Activated CD4-positive, alpha-beta T cell treated with anti-CD3 and anti-CD28 coated beads for 36 hours (primary cell): ENCODE measurements at regions not wholly inside any gene's neighbourhood (a gene's known extent, or its start where the extent isn't known, plus 50 kb on each side); places are given as distances from the start of the nearest gene placed in this dataset.

ENCODE experiments used
- ATAC-seq: fragments of 200-7000 bp; cut with Tn5 transposase; one replicate; pipeline ENCODE4 v1.10.0; 2021; ENCODE audit warnings: mild to moderate bottlenecking, moderate library complexity
- CTCF ChIA-PET: fragments of 350-600 bp; sonication (Branson Sonifier 250); formaldehyde crosslinking; loops from one replicate; lab custom pipeline; 2021; ENCODE audit warnings: antibody characterized with exemption; lab: Charles Lee
- POLR2A ChIA-PET: fragments of 350-600 bp; sonication (Branson Sonifier 250); formaldehyde crosslinking; loops from one replicate; lab custom pipeline; 2021; ENCODE audit warnings: antibody characterized with exemption, inconsistent platforms; lab: Charles Lee
- DNase-seq: peaks from one replicate; pipeline ENCODE4 v3.0.0-alpha.2; 2020
- H3K27ac Mint-ChIP-seq: one replicate; pipeline ENCODE4 v1.8.0; 2021; ENCODE audit warnings: mixed read lengths
- H3K27me3 Mint-ChIP-seq: one replicate; pipeline ENCODE4 v1.8.0; 2021; ENCODE audit warnings: mixed read lengths
- H3K36me3 Mint-ChIP-seq: one replicate; pipeline ENCODE4 v1.8.0; 2021; ENCODE audit warnings: low read depth, mixed read lengths
- H3K4me1 Mint-ChIP-seq: one replicate; pipeline ENCODE4 v1.8.0; 2021; ENCODE audit warnings: mixed read lengths
- H3K4me3 Mint-ChIP-seq: one replicate; pipeline ENCODE4 v1.8.0; 2021; ENCODE audit warnings: mild to moderate bottlenecking, moderate library complexity, mixed read lengths
- H3K9me3 Mint-ChIP-seq: one replicate; pipeline ENCODE4 v1.8.0; 2021; ENCODE audit warnings: low read depth, mixed read lengths
- intact Hi-C, 2 experiments: fragments of 100-400 bp; cut with DNase I in 1 of 2; cut with micrococcal nuclease in 1 of 2; formaldehyde crosslinking; loops; one replicate each; pipeline versions ENCODE4 v1.14.2 to v1.15.1; 2022 to 2024; cut with DNase I, micrococcal nuclease

GRCh38 chr7:34362621-34363020, 295.4 kb upstream of the NPSR1 start:
- Mint-ChIP-seq H3K36me3 (no peaks in the 10 kb centered on the region), H3K27me3 (no peaks in the 10 kb centered on the region), H3K4me3 (no peak overlapping the region), H3K27ac (no peak overlapping the region), H3K9me3 (no peaks in the 10 kb centered on the region), H3K4me1 (no peaks in the 10 kb centered on the region)
- CTCF ChIA-PET, result no interaction called here
- ATAC-seq (no peak), DNase-seq (no peak)
- intact Hi-C loops, result no loop called here
- POLR2A ChIA-PET, result no interaction called here

DNA sequence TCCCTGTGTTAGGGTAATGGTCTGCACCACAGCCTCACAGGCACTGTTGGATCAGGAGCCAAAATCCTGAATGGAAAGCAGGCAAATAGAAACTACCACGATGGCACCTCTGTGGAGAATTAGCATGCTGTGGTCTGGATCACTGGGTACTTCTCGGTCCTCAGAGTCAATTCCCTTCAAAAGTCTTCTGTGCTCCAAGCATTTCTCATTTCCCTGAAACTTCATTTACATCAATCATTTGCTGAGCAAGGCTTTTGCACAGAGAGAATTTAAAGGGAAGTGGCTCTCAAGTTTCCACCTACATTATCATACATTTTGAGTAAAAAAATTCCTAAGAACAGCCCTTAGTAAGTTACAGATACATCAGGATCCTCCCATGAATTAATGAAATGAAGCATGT, 293.9 kb upstream of the NPSR1 start:
- no peak for DNase-seq
- Mint-ChIP-seq H3K4me3 (no peak overlapping the region), H3K27ac (no peak overlapping the region), H3K36me3 (no peaks in the 10 kb centered on the region), H3K4me1 (no peaks in the 10 kb centered on the region), H3K27me3 (no peaks in the 10 kb centered on the region), H3K9me3 (no peaks in the 10 kb centered on the region)
- ChIA-PET CTCF (interaction anchor here (0.6 kb wide), 1 partner anchor 1930 kb away, joined by 4 read pairs; no protein-coding TSS in a partner anchor), POLR2A (no interaction called here)
- ATAC-seq, result no peak
- intact Hi-C loops, result no loop called here

DNA sequence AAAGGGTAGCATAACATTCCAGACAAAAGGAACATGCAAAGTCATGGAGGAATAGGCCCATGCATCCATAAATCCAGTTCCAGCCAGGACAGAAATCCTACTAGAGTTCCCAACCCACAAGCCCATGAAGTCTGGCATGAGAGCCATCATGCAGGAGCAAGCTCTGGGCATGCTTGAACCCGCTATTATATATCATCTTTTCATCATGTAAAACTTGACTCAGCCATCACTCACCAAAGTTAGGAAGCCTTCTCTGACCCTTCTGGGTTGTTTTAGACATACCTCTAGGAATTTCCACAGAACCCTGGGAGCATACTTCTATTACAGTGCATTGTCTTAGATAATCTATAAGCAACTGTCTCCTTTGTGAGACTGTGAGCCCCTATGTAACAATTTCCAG, 293.0 kb upstream of the NPSR1 start:
- H3K4me3 Mint-ChIP-seq, result no peak overlapping the region
- no peaks in the 10 kb centered on the region for H3K9me3 Mint-ChIP-seq
- intact Hi-C loops, result no loop called here
- ChIA-PET CTCF (no interaction called here), POLR2A (no interaction called here)
- no peaks in the 10 kb centered on the region for H3K27me3 Mint-ChIP-seq
- H3K4me1 Mint-ChIP-seq, result no peaks in the 10 kb centered on the region
- no peak overlapping the region for H3K27ac Mint-ChIP-seq
- no peaks in the 10 kb centered on the region for H3K36me3 Mint-ChIP-seq
- no peak for DNase-seq
- no peak for ATAC-seq

GRCh38 chr7:34365611-34366010, 292.4 kb upstream of the NPSR1 start:
- Mint-ChIP-seq H3K4me1 (no peaks in the 10 kb centered on the region), H3K27ac (no peak overlapping the region), H3K9me3 (no peaks in the 10 kb centered on the region), H3K27me3 (no peaks in the 10 kb centered on the region), H3K4me3 (no peak overlapping the region), H3K36me3 (no peaks in the 10 kb centered on the region)
- ATAC-seq (no peak), DNase-seq (no peak)
- ChIA-PET POLR2A (no interaction called here), CTCF (no interaction called here)
- intact Hi-C loops, result no loop called here

- no peak overlapping the region for H3K27ac Mint-ChIP-seq
Observed at GRCh38 chr7:34371922-34372321, 286.1 kb upstream of the NPSR1 start.

GRCh38 chr7:34373940-34374339, 284.1 kb upstream of the NPSR1 start:
- ChIA-PET POLR2A (no interaction called here), CTCF (no interaction called here)
- peaks cover 6% of the 10 kb centered on the region for H3K9me3 Mint-ChIP-seq
- no peaks in the 10 kb centered on the region for H3K4me1 Mint-ChIP-seq
- H3K4me3 Mint-ChIP-seq, result no peak overlapping the region
- no peak overlapping the region for H3K27ac Mint-ChIP-seq
- H3K27me3 Mint-ChIP-seq, result no peaks in the 10 kb centered on the region
- intact Hi-C loops, result no loop called here
- DNase-seq, result no peak
- H3K36me3 Mint-ChIP-seq, result no peaks in the 10 kb centered on the region
- no peak for ATAC-seq

More at GRCh38 chr7:34371922-34372321, 286.1 kb upstream of the NPSR1 start:
- H3K36me3 Mint-ChIP-seq, result no peaks in the 10 kb centered on the region
- intact Hi-C loops, result no loop called here
- H3K4me3 Mint-ChIP-seq, result no peak overlapping the region
- ATAC-seq (no peak), DNase-seq (no peak)
- ChIA-PET CTCF (no interaction called here), POLR2A (no interaction called here)
- H3K4me1 Mint-ChIP-seq, result no peaks in the 10 kb centered on the region
- no peaks in the 10 kb centered on the region for H3K27me3 Mint-ChIP-seq
- peaks cover 6% of the 10 kb centered on the region for H3K9me3 Mint-ChIP-seq

DNA sequence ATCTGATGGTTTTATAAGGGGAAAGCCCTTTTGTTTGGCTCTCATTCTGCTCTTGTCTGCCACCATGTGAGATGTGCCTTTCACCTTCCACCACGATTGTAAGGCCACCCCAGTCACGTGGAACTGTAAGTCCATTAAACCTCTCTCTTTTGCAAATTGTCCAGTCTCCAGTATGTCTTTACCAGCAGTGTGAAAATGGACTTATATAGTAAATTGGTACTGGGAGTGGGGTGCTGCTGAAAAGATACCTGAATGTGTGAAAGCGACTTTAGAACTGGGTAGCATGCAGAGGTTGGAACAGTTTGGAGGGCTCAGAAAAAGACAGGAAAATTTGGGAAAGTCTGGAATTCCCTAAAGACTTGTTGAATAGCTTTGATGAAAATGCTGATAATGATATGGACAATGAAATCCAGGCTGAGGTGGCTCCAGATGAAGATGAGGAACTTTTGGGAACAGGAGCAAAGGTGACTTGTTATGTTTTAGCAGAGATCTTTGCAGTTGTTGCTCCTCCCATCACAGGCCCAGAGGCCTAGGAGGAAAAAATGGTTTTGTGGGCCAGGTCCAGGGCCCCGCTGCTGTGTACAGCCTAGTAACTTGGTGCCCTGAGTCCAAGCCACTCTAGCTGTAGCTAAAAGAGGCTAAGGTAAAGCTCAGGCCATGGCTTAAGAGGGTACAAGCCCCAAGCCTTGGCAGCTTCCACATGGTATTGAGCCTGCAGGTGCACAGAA, 275.7 kb upstream of the NPSR1 start:
- H3K9me3 Mint-ChIP-seq, result peaks cover 13% of the 10 kb centered on the region

GRCh38 chr7:34385384-34385783, 272.6 kb upstream of the NPSR1 start:
- DNase-seq, result no peak
- ChIA-PET CTCF (interaction anchor here (1.1 kb wide), 1 partner anchor 12 kb away, joined by 6 read pairs; no protein-coding TSS in a partner anchor), POLR2A (no interaction called here)
- H3K4me1 Mint-ChIP-seq, result no peaks in the 10 kb centered on the region
- intact Hi-C loops, result no loop called here
- H3K9me3 Mint-ChIP-seq, result peaks cover 16% of the 10 kb centered on the region
- no peak overlapping the region for H3K27ac Mint-ChIP-seq
- no peaks in the 10 kb centered on the region for H3K27me3 Mint-ChIP-seq
- no peak for ATAC-seq
- H3K36me3 Mint-ChIP-seq, result no peaks in the 10 kb centered on the region
- H3K4me3 Mint-ChIP-seq, result no peak overlapping the region

More for the DNA sequence above, 275.7 kb upstream of the NPSR1 start:
- no peak for ATAC-seq
- ChIA-PET CTCF (no interaction called here), POLR2A (no interaction called here)
- Mint-ChIP-seq H3K27ac (no peak overlapping the region), H3K36me3 (no peaks in the 10 kb centered on the region), H3K27me3 (no peaks in the 10 kb centered on the region), H3K4me3 (no peak overlapping the region), H3K4me1 (no peaks in the 10 kb centered on the region)
- intact Hi-C loops, result no loop called here
- no peak for DNase-seq

DNA sequence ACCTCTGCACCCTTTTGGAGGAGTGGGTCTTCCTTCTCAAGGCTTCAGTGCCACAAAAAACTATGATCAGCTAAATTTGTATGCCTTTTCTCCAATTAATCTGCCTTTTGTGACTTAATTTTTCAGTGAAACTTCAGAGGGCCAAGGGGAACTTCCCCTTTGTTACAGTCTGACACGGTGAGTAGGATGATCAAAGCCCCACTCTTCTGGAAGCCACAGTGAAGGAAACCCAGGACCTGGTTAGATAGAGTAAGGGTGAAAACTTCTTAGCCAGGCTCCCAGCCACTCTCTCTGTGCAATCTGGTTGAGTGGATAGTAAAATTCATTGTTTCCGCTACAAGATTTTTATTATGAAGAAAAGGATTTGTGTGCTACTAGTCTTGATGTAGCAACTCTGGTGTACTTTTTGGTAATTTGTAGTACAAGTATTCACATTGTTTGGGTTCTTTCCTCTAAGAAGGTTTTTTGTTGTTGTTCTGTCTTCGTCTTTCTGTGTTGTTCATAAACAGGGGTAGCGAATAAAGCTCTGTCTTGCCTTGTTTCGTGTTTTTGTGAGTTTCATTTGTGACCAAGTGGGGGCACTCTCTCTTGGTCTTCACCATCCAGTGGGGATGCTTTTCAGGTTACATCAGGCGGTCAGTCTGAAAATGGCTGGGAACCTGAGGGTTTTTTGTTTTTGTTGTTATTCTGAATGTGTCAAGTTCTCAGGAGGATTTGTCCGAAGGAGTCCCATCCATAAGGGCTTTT, 268.5 kb upstream of the NPSR1 start:
- Mint-ChIP-seq H3K9me3 (peaks cover 3% of the 10 kb centered on the region), H3K4me3 (no peak overlapping the region), H3K27ac (no peak overlapping the region), H3K36me3 (no peaks in the 10 kb centered on the region), H3K27me3 (no peaks in the 10 kb centered on the region), H3K4me1 (no peaks in the 10 kb centered on the region)
- intact Hi-C loops, result no loop called here
- ChIA-PET CTCF (no interaction called here), POLR2A (no interaction called here)
- no peak for ATAC-seq
- DNase-seq, result no peak

DNA sequence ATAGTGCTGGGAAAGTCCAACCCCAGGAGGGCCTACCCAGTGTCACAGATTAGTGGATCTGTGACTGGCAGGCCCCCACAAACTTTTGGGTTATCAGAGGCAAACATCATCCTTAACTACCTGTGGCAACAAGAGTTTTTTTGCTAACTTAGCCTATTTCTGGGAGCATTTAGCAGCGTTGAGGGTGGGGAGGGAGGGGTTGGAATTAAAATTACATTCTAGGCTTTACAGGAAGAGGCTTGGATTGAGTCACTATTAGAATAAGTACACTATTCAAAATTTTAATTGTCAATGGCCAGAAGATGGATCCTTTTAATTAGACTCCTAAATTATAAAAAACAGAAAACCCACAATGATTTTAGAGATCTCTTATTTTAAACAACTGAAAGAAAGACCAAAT, 267.9 kb upstream of the NPSR1 start:
- Mint-ChIP-seq H3K4me1 (no peaks in the 10 kb centered on the region), H3K27me3 (no peaks in the 10 kb centered on the region), H3K27ac (no peak overlapping the region), H3K9me3 (peaks cover 3% of the 10 kb centered on the region), H3K4me3 (no peak overlapping the region), H3K36me3 (no peaks in the 10 kb centered on the region)
- ChIA-PET POLR2A (no interaction called here), CTCF (no interaction called here)
- DNase-seq (no peak), ATAC-seq (no peak)
- intact Hi-C loops, result no loop called here

GRCh38 chr7:34392972-34393371, 265.0 kb upstream of the NPSR1 start:
- Mint-ChIP-seq H3K27ac (no peak overlapping the region), H3K4me3 (no peak overlapping the region), H3K9me3 (peaks cover 3% of the 10 kb centered on the region), H3K27me3 (no peaks in the 10 kb centered on the region), H3K36me3 (no peaks in the 10 kb centered on the region), H3K4me1 (no peaks in the 10 kb centered on the region)
- DNase-seq (no peak), ATAC-seq (no peak)
- intact Hi-C loops, result no loop called here
- ChIA-PET CTCF (no interaction called here), POLR2A (no interaction called here)

GRCh38 chr7:34396437-34397064, 261.5 kb upstream of the NPSR1 start:
- H3K27me3 Mint-ChIP-seq, result no peaks in the 10 kb centered on the region
- POLR2A ChIA-PET, result no interaction called here
- CTCF ChIA-PET, result interaction anchor here (0.7 kb wide), 1 partner anchor 11 kb away, joined by 6 read pairs; no protein-coding TSS in a partner anchor

More at GRCh38 chr7:34396437-34397064, 261.5 kb upstream of the NPSR1 start:
- Mint-ChIP-seq H3K4me1 (no peaks in the 10 kb centered on the region), H3K9me3 (no peaks in the 10 kb centered on the region), H3K36me3 (no peaks in the 10 kb centered on the region), H3K27ac (no peak overlapping the region), H3K4me3 (no peak overlapping the region)
- no peak for DNase-seq
- intact Hi-C loops, result no loop called here
- no peak for ATAC-seq
